Activated CD8-positive, alpha-beta memory T cell treated with anti-CD3 and anti-CD28 coated beads, Interleukin-2, amount 50 U/mL, for 1 hour (primary cell): ENCODE measurements at regions not wholly inside any gene's neighbourhood (a gene's known extent, or its start where the extent isn't known, plus 50 kb on each side); places are given as distances from the start of the nearest gene placed in this dataset.

Experiments
- DNase-seq: peaks from one replicate; pipeline ENCODE4 v3.0.0-alpha.2; 2020; ENCODE audit errors: extremely low read depth

DNA sequence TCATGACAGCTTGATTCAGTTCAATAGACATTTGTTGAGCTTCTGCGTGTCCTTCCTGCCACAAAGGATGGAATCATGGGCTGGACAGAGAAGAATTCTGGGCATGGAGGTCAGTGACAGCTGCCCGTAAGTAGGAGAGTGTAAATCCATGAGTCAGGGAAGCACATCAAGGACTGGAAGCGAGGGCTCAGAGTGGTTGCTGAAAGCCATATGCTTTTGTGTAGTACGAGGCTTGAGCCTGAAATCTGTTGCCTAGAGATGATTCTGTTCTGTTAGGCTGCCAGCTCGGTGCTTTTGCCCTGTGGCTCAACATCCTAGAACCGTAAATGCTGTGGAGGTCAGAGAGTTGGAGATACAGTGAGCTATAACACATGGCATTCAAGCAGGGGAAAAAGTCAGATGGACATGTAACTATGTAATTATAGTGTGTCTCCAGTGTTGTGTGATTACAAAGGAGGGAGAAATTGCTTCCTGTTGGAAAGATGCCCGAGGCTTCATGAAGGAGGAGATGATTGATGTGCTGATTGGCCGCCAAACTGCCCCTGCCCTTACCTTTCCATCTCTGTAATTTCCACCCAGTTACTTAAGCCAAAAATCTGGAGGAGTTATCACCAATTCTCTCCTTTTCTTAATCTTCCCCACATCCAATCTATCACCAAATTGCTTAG lies 92.8 kb upstream of the CACNA1E start:
- no peak for DNase-seq

DNA sequence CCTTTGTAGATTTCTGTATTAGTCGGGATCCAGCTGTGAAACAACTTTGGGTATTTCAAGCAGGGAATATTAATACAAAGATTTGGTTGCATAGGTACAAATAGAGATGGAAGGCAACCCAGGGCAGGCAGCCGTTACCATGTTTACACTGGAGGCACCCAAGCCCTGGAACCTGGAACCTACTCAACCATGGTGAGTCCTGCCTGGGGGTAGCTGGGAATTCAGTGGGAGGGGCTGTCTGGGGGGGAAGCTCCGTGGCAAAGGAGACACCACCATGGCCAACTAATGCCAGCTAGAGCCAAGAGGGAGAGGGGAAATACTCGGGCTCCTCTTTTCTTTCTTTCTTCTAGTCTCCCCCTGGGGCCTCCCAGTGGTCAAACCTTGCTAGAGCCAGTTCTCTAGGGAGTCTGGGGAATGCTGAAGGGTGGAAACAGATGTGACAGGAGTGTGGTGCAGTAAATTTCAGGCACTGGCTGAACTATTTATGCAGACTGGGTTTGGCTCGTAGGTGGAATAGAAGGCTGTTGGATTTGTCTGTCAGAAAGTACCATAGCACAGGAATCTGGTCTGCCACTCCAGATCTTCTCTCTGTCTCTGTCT lies 91.9 kb upstream of the CACNA1E start:
- DNase-seq: no peak

DNA sequence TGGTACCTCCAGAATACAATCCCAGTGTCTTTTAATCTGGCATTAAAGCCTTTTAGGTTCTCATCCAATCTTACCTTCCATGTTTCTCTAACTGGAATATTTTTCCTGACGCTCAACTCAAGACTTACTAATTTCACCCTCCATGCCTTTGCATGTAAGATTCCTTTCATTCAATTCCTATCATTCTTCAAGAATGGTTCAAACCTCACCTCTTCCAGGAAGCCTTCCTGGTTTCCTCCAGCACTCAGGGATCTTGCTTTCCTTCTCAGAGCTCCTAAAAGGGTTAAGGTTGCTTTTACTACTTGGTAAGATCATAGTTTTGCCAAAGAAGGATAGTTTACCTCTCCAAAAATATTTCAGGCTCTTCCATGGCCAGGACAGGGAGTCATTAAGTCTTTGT lies 91.2 kb upstream of the CACNA1E start:
- DNase-seq: no peak

DNA sequence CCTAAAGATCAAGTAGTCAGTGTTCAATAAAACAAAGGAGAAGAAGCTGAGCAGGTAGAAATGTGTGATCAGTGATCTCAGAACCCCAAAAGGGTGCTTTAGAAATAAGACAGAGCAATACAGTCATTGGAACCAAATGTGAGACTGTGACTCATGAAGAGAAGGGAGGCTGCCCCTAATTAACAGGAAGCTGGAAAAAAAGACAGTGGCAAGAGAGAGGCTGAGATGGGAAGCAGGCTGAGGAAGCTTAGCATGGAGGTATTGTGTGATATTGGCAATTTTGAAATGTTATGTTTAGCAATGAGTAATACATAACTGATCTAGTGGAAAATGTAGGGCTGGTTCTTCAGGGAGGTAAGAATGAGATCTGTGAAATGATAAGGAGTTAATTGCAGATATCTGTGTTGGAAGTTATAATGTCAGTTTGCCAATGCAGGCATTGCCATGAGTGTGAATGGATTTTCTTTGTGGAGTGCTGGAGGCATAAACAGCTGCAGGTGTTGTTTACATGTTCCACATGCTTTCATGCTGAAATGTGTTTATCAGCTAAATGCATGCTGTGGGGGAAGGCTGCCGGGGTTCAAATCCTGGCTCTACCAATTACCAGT lies 90.6 kb upstream of the CACNA1E start:
- DNase-seq: no peak

DNA sequence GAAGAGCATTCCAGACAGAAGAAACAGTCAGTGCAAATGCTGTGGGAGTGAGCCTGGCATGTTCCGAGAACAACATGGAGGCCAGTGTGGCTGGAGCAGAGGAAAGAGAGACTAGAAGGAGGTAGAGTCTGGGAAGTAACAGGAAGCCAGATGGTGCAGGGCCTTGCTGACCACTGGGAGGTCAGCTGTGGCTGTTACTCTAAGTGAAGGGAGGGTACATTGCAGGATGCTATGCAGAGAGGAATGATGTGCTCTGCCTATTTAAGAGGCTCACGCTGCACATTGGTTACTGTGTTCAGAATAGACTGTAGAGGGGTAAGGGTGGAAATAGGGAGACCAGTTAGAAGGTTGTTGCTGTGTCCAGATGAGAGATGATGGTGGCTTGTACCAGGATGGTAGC lies 88.6 kb upstream of the CACNA1E start:
- no peak for DNase-seq

DNA sequence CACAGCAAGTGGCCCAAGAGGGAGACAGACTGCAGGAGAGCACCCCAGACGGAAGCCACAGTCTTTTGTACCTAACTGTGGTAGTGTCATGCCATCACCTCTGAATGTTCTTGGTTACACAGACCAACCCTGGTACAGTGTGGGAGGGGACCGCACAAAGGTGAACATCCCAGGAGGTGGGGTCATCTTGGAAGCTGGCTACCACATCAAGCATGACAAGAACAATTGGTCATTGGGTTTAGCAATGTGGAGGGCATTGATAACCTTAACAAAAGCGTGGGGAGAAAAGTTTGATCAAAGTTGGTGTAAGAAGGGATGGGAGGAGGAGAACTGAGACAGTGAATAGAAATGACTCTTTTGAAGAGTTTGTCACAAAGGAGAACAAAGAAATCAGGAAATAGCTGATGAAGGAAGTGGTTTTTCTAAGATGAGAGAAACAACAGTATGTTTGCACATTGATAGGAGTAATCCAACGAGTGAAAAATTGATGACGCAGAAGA lies 87.1 kb upstream of the CACNA1E start:
- DNase-seq: peak; percentile 35

DNA sequence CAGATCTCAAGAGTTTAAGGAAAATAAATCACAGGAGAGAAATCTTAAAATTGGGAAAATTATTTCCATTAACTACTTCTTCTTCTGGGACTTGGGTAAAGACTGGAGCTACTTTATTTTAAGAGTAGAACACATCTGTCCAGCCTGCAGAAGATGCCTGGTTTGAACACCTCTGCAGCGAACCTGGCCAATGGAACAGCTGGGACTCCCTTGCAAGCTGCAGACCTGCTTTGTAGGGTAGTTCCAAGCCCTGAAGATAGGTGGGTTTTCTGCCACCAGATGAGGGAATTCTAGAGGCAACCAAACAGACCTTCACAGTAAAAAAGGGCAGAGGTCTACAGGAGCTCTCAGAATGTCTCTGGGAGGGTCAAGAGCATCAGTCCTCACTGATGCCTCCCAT lies 86.5 kb upstream of the CACNA1E start:
- no peak for DNase-seq

DNA sequence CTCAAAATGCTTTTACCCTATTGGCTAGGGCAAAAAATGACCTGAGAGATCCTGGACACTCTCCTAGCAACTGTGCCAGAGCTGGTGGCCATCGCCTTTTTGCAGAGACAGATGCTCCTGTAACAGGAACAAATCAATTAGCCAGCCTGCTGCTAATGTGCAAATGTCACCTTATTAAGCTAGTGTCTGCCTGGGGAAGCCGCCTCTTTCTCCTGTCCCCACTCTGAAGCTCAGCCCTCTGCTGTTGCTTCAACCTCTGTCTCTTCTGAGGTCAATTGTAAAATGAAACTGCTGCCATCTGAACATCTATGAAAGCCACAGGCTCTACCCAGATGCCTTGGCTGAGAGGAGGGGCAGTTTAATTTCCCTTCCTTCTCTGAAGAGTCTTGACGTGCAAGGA lies 85.5 kb upstream of the CACNA1E start:
- no peak for DNase-seq

DNA sequence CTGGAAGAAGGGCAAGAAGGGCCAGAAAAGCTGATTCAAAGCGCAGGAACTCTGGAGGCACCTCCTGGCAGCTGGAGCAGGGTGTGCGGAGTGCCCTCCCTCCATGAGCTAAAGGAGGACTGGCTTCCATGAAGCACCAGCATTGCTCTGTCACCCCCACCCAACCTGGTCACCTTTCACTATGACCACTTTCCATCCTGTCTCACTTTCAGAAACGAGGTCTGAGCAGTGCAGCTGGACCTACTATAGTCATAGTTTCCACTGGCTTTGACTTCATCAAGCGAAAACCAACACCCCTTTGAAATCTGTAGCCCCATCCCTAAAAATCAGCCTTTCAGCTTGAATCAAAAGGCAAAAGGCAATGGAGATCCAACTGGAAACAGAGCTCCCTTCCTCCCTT lies 84.8 kb upstream of the CACNA1E start:
- DNase-seq: no peak

DNA sequence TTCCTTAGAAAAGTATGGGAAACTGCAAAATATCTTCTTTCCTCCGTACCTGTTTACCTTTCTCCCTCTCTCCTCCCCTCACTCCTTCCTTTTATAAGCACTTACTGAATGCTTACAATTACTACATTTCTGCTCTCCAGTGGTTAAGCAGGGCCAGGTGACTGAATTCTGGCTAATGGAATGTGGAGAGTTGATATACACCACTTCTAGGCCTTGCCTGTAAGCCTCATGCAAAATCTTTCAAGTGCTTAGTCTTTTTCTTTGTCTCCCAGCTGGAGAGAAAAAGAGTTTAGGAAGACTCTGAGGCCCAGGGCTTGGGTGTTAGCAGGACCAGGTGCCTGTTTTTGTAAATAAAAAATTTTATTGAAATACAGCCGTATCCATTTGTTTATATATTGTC lies 77.7 kb upstream of the CACNA1E start:
- no peak for DNase-seq

DNA sequence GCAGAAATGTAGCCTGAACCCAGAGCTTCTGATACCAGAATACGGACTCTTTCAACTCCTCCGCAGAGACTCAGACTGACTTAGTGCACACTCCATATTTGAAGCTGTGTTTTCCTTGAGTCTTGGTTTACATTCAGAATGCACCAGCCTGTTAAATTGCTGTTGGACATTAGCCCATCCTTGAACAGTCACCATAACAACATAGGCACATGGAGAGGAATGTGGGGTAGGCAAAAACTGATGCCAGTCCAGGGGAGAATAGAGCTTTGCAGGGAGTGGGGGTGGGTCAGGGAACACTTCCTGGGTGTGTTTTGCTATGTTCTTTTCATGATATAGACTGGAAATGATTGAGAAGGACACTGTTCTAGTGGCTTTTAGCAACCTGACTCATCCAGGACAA lies 76.3 kb upstream of the CACNA1E start:
- DNase-seq: no peak

DNA sequence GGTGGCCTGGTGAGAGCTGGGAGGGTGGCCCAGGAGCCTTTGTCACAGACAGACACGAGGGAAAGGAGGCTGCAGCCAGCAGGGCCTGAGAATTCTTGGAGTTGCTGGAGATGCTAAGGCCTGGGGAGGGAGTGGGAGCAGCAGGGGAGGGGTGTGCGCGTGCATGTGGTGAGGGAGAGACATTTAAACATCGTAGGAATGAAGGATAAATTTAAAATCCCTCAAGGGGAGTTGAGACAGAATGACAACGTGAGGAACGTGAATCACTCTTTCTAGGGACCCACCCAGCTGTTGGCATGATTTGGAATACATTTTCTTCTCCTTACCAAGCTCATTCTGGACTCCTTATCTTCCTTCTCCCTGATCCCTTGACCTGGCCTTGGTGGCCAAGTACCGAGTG lies 73.3 kb upstream of the CACNA1E start:
- no peak for DNase-seq

DNA sequence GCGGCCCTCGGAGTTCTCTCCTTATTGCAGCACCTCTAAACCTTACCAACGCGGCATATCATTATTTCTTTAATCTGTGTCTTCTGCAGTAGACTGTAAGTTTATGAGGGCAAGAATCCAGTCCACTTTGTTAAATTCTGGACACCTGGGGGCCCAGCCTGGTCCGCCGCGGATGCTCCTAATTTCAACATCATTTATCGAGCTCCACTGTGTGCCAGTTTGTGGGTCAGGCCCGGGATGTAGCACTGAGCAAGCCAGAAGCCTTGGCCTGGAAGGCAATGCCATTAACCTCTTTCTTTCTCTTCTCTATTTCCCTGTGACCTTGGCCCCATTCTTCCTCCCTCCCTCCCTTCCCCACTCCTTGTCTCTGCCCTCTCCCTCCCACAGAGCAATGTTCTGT lies 70.6 kb upstream of the CACNA1E start:
- no peak for DNase-seq

DNA sequence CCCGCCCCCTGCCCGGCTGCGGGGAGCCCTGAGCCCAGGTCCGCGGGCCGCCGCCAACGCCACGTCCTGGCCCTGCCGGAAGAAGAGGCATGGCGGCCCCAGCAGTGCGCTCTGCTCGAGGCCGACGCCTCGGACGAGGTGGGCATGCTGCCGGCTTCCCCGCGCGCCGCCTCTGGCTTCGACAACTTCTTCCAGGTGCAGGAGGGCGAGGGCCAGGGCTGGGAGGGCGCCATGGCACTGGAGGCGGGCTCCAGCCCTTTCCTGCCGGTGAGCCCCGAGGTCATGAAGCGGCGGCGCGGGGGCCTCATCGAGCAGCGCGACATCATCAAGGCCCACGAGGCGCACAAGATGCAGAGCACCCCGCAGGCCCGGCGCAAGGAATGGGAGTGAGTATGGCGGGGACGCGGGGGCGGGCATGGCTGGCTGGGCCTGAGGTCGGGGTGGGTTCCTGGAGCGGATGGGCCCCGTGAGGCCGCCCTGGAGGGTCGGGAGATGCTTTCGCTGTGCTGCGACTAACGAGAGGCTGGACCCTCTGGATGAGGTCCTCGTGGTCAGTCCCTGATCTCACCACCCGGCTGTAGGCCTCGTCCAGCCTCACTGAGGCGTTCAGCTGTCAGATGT lies 70.0 kb upstream of the CACNA1E start:
- no peak for DNase-seq

DNA sequence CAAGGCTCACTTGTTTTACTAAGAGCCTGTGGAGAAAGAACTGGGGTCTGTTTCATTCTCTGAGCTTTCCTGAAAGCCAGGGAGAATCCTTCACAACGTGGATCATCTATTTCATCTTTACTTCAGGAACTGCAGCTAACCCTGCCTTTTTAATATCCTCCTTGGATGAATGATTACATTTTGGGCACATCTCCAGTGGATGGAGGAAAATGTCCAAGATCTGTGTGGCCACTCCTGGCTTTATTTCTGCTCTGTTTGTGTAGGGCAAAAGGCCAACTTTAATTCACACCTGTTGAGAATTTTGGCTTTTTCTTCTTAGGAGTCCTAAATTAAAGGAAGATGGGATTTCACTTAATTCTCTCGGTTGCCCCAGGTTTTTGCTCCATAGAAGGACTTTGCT lies 69.5 kb upstream of the CACNA1E start:
- no peak for DNase-seq

DNA sequence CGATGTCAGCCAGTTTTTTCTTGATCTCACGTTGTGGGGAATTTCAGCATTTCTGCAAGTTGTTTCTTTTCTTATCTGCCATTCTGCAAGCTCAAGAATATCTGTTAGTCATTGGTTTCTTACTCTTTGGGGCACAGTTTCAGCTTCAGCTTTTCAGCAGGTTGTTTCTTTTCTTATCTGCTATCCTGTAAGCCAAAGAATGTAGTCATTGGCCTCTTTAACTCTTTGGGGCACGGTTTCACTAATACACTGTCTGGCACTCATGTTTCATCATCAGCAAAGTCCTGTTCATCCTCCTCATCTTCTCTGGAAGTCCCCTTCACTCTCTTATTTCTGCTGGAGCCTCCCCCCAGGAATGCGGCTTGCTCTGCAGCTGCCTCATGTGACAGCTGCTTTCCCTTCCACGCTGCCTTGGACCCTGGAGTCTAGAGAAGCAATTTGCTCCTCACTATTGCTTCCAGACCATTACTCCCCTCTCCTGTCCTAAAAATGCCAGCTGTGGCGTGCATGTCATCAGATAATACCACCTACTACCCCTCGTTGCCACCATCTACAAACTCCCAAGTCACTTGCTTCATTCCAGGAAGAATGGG lies 67.0 kb upstream of the CACNA1E start:
- DNase-seq: no peak

DNA sequence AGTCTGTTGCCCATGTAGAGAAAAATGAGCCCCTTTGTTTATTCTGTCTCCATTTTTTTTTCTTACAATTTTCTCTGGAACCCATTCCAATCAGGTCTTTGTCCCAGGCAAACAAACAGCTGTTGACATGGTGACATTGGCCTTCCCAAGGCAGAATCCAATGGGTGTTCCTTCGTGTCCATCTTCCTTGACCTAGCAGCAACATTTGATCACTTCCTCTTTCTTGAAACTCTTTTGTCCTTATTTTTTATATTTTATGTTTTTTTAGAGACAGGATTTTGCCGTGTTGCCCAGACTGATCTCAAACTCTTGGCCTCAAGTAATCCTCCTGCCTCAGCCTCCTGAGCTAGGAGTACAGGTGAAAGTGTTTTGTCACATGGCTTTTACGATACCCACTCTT lies 65.4 kb upstream of the CACNA1E start:
- DNase-seq: no peak

DNA sequence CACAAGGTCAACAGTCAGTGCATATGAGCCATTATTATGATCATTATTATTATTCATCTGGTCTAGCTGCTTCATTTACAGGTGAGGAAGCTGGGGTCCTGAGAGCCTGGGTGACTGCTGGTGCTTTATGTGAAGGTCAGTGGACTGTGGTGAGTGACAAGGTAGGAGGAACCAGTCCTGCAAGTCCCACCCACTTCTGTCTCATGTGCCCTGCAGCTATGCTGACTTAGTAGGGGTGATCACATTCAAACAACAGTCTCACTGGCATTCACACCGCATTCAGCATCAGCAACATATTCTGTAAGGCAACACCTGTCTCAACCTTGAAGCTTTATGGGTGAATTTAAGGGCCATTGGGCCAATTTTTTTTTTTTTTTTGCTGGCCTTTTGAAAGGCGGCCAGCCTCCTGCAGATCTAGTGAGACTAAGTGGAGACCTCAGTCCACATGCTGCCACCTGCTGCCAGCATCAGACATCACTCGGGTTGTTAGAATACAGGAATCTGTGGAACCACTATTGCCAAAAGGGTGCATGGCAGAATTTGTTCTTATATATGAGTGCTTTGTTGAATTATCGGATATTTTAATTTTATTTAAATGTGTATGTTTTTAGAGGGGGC lies 59.9 kb upstream of the CACNA1E start:
- no peak for DNase-seq

DNA sequence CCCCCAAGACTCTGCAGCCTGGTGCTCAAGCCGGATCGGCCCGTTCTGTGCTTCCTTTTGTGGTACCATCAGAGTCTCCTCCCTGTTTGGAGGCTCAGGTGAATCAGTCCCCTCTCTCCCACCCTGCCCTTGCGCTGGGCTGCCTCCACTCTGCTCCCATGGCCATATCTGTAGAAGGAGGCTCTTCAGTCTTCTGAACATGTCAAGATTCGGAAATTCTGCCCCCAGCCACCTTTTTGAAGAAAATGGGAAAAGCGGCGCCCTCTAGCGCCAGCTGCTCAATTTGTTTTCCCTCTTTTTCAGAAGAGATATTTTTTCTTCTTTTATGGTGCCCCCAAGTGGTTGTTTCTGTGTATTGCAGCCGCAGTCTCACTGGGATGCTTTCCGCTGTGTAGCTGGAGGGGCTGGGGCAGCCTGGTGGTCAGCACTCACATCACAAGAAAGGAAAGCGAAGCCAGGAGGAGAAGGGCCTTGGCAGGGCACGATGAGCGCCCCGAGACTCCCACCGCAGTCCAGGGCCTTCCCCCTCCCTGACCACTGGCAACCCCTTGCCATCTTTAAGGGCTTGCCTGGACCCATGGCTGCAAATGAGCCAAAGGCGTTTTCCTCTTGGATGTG lies 58.4 kb upstream of the CACNA1E start:
- DNase-seq: peak; percentile 43

DNA sequence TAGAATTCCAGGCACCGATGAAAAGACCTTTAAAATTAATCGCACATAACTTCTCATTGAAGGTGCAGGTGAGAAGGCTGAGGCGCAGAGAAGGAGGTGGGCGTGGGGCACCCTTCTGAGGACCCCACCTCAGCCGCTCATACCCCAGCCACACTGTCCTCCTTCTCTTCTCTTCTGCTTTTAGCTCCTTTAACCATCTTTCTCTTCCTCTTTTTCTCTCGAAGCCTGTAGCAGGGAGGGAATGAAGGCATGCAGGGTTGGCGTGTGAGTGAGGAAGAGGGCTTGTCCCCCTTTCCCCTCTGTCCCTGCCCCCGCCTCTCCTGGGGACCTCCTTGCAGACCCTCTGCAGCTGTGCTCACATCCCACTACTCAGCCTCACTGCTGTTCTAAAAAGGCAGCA lies 57.8 kb upstream of the CACNA1E start:
- no peak for DNase-seq

DNA sequence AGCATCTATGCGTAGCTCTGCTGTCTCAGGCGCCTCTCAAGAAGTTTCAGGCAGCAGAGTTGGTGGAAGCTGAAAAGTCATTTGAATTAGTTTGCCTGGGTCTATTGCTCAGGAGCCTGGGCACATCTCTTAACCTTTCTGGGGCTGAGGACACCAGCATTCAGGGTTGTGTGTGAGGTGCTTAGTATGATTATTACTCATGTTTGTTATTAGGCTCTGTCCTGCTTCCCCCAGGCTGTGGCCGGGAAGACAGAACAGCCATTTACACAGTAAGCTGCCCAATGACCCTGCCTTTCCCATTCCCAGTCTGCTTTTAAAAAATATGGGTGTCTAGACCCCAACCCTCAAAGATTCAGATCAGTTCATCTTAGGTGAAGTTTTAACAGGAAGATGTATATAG lies 53.9 kb upstream of the CACNA1E start:
- no peak for DNase-seq
